Nephron progenitor cell (in vitro differentiated cells): ENCODE measurements at regions not wholly inside any gene's neighbourhood (a gene's known extent, or its start where the extent isn't known, plus 50 kb on each side); places are given as distances from the start of the nearest gene placed in this dataset.

ENCODE experiments used
- DNase-seq: peaks from one replicate; pipeline ENCODE4 v3.0.0; 2021
- H3K27ac Mint-ChIP-seq: 2 replicates; pipeline ENCODE4 v1.8.0; 2021; ENCODE audit warnings: mild to moderate bottlenecking, moderate library complexity, mixed read lengths
- H3K27me3 Mint-ChIP-seq: 2 replicates; pipeline ENCODE4 v1.8.0; 2021; ENCODE audit warnings: mild to moderate bottlenecking, low read depth, mixed read lengths; ENCODE audit not compliant: poor library complexity
- H3K36me3 Mint-ChIP-seq: 2 replicates; pipeline ENCODE4 v1.8.0; 2021; ENCODE audit warnings: low read depth, mixed read lengths
- H3K4me1 Mint-ChIP-seq: 2 replicates; pipeline ENCODE4 v1.8.0; 2021; ENCODE audit warnings: mixed read lengths
- H3K4me3 Mint-ChIP-seq: 2 replicates; pipeline ENCODE4 v1.8.0; 2021; ENCODE audit warnings: mild to moderate bottlenecking, moderate library complexity, mixed read lengths
- H3K9me3 Mint-ChIP-seq: 2 replicates; pipeline ENCODE4 v1.8.0; 2021; ENCODE audit warnings: mild to moderate bottlenecking, moderate library complexity, mixed read lengths
- CTCF ChIP-seq: fragments of 200-600 bp; sonication (generic); IDR thresholded peaks from 2 replicates; pipeline ENCODE4 v1.5.0; 2021; ENCODE audit warnings: antibody characterized with exemption

GRCh38 chr10:35848412-35848811 is 206.3 kb upstream of the FZD8 start:
- H3K9me3 Mint-ChIP-seq = peaks cover 5% of the 10 kb centered on the region
- TF ChIP-seq CTCF = no peak
- H3K4me1 Mint-ChIP-seq = peaks cover 57% of the 10 kb centered on the region
- H3K27me3 Mint-ChIP-seq = no peaks in the 10 kb centered on the region
- peak; percentile 12 for DNase-seq
- H3K36me3 Mint-ChIP-seq = no peaks in the 10 kb centered on the region
- H3K4me3 Mint-ChIP-seq = peak overlapping the region; percentile 1
- H3K27ac Mint-ChIP-seq = peak overlapping the region; percentile 33

- H3K4me3 Mint-ChIP-seq = no peak overlapping the region
- TF ChIP-seq CTCF = no peak
- H3K9me3 Mint-ChIP-seq = peaks cover 31% of the 10 kb centered on the region
- peaks cover 64% of the 10 kb centered on the region for H3K4me1 Mint-ChIP-seq
- no peak for DNase-seq
- no peak overlapping the region for H3K27ac Mint-ChIP-seq
- H3K27me3 Mint-ChIP-seq = no peaks in the 10 kb centered on the region
- H3K36me3 Mint-ChIP-seq = peaks cover 15% of the 10 kb centered on the region
These were observed 202.6 kb upstream of the FZD8 start for GRCh38 chr10:35844686-35845085.

GRCh38 chr10:35843524-35844181 is 201.6 kb upstream of the FZD8 start:
- peak; percentile 65 for DNase-seq

GRCh38 chr10:35838054-35838453 is 196.0 kb upstream of the FZD8 start:
- peaks cover 4% of the 10 kb centered on the region for H3K27me3 Mint-ChIP-seq
- peaks cover 38% of the 10 kb centered on the region for H3K9me3 Mint-ChIP-seq
- H3K4me3 Mint-ChIP-seq = no peak overlapping the region
- no peak for DNase-seq
- no peak overlapping the region for H3K27ac Mint-ChIP-seq
- H3K36me3 Mint-ChIP-seq = peaks cover 23% of the 10 kb centered on the region
- peaks cover 41% of the 10 kb centered on the region for H3K4me1 Mint-ChIP-seq
- TF ChIP-seq CTCF = no peak

More at GRCh38 chr10:35843524-35844181, 201.6 kb upstream of the FZD8 start:
- Mint-ChIP-seq H3K4me3 (peak overlapping the region; percentile 12), H3K27ac (peak overlapping the region; percentile 81), H3K9me3 (peaks cover 38% of the 10 kb centered on the region), H3K36me3 (peaks cover 23% of the 10 kb centered on the region), H3K27me3 (no peaks in the 10 kb centered on the region), H3K4me1 (peaks cover 56% of the 10 kb centered on the region)
- no peak for TF ChIP-seq CTCF

GRCh38 chr10:35835545-35835944 is 193.4 kb upstream of the FZD8 start:
- DNase-seq = no peak
- TF ChIP-seq CTCF = no peak
- peaks cover 11% of the 10 kb centered on the region for H3K36me3 Mint-ChIP-seq
- H3K27me3 Mint-ChIP-seq = peaks cover 4% of the 10 kb centered on the region
- peaks cover 32% of the 10 kb centered on the region for H3K4me1 Mint-ChIP-seq
- no peak overlapping the region for H3K27ac Mint-ChIP-seq
- no peak overlapping the region for H3K4me3 Mint-ChIP-seq
- peaks cover 16% of the 10 kb centered on the region for H3K9me3 Mint-ChIP-seq

- no peak for DNase-seq
- peaks cover 32% of the 10 kb centered on the region for H3K4me1 Mint-ChIP-seq
- peak overlapping the region; percentile 74 for H3K27ac Mint-ChIP-seq
- peaks cover 11% of the 10 kb centered on the region for H3K9me3 Mint-ChIP-seq
- peaks cover 9% of the 10 kb centered on the region for H3K36me3 Mint-ChIP-seq
- TF ChIP-seq CTCF = no peak
- H3K4me3 Mint-ChIP-seq = no peak overlapping the region
- H3K27me3 Mint-ChIP-seq = peaks cover 4% of the 10 kb centered on the region
These were observed 192.9 kb upstream of the FZD8 start for GRCh38 chr10:35834877-35835494.
